PC-9 (cell line): ENCODE measurements at regions not wholly inside any gene's neighbourhood (a gene's known extent, or its start where the extent isn't known, plus 50 kb on each side); places are given as distances from the start of the nearest gene placed in this dataset.

ENCODE experiments used
- CTCF ChIP-seq: fragments of 200-600 bp; sonication (generic); conservative IDR thresholded peaks from 2 replicates; pipeline ENCODE4 v1.6.1; 2017; ENCODE audit warnings: mixed run types, antibody characterized with exemption, mild to moderate bottlenecking, moderate library complexity
- EZH2 ChIP-seq: fragments of 200-600 bp; sonication (generic); IDR thresholded peaks from 2 replicates; pipeline ENCODE4 v1.8.0; 2017; ENCODE audit warnings: antibody characterized with exemption, low read depth

- TF ChIP-seq CTCF: no peak
- no peak for TF ChIP-seq EZH2
These were observed 55.9 kb upstream of the SEL1L start for GRCh38 chr14:81589381-81590065.
